Tibial nerve (tissue), 3 donors: ENCODE measurements at regions not wholly inside any gene's neighbourhood (a gene's known extent, or its start where the extent isn't known, plus 50 kb on each side); places are given as distances from the start of the nearest gene placed in this dataset.

Experiments
- POLR2A ChIP-seq, 2 donors: fragments of 450-650 bp; IDR thresholded peaks; one replicate each; pipeline ENCODE4 v1.6.1; 2017; ENCODE audit warnings: antibody characterized with exemption in 2 of 2, mild to moderate bottlenecking in 2 of 2, moderate library complexity in 2 of 2
- TF ChIP-seq, protein P1 (sequence below), 5 experiments: fragments of 200-600 bp in 3 of 5; fragments of 450-650 bp in 2 of 5; sonication (generic) in 3 of 5; IDR thresholded peaks; one replicate each; pipeline ENCODE4 v1.5.1; 2016 to 2019; ENCODE audit warnings: antibody characterized with exemption in 5 of 5, mild to moderate bottlenecking in 3 of 5, moderate library complexity in 2 of 5

GRCh38 chr1:5375481-5375880 is 616.7 kb downstream of the NPHP4 start:
- TF ChIP-seq, protein P1, sequence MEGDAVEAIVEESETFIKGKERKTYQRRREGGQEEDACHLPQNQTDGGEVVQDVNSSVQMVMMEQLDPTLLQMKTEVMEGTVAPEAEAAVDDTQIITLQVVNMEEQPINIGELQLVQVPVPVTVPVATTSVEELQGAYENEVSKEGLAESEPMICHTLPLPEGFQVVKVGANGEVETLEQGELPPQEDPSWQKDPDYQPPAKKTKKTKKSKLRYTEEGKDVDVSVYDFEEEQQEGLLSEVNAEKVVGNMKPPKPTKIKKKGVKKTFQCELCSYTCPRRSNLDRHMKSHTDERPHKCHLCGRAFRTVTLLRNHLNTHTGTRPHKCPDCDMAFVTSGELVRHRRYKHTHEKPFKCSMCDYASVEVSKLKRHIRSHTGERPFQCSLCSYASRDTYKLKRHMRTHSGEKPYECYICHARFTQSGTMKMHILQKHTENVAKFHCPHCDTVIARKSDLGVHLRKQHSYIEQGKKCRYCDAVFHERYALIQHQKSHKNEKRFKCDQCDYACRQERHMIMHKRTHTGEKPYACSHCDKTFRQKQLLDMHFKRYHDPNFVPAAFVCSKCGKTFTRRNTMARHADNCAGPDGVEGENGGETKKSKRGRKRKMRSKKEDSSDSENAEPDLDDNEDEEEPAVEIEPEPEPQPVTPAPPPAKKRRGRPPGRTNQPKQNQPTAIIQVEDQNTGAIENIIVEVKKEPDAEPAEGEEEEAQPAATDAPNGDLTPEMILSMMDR (IDR thresholded peaks at IDR 0.05), result no peak
- no peak for TF ChIP-seq POLR2A (IDR thresholded peaks at IDR 0.05)
